ENCODE measurements at regions not wholly inside any gene's neighbourhood (a gene's known extent, or its start where the extent isn't known, plus 50 kb on each side); places are given as distances from the start of the nearest gene placed in this dataset.

GRCh38 chr14:89626233-89626806 is 209.3 kb upstream of the FOXN3 start:
- DNase-seq, result no peak

GRCh38 chr14:89625731-89626232 is 208.7 kb upstream of the FOXN3 start:
- no peak for DNase-seq

- DNase-seq, result no peak
Measured at GRCh38 chr14:89625244-89625713, 208.2 kb upstream of the FOXN3 start.

- DNase-seq, result no peak
Measured at GRCh38 chr14:89624500-89625156, 207.6 kb upstream of the FOXN3 start.

GRCh38 chr14:89621791-89622638 is 205.0 kb upstream of the FOXN3 start:
- DNase-seq, result no peak

- DNase-seq, result no peak
Measured at GRCh38 chr14:89621009-89621421, 204.0 kb upstream of the FOXN3 start.

GRCh38 chr14:89620436-89620835 is 203.4 kb upstream of the FOXN3 start:
- DNase-seq, result no peak

GRCh38 chr14:89619596-89619995 is 202.6 kb upstream of the FOXN3 start:
- DNase-seq, result no peak

- no peak for DNase-seq
Measured at GRCh38 chr14:89618811-89619551, 201.9 kb upstream of the FOXN3 start.

GRCh38 chr14:89618330-89618708 is 201.3 kb upstream of the FOXN3 start:
- no peak for DNase-seq

- DNase-seq, result no peak
Measured at GRCh38 chr14:89617481-89618329, 200.7 kb upstream of the FOXN3 start.

- DNase-seq, result no peak
Measured at GRCh38 chr14:89616852-89617341, 199.9 kb upstream of the FOXN3 start.

GRCh38 chr14:89616425-89616824 is 199.4 kb upstream of the FOXN3 start:
- no peak for DNase-seq

- no peak for DNase-seq
Measured at GRCh38 chr14:89615421-89615820, 198.4 kb upstream of the FOXN3 start.

- DNase-seq, result no peak
Measured at GRCh38 chr14:89614009-89614691, 197.1 kb upstream of the FOXN3 start.

GRCh38 chr14:89613260-89614008 is 196.4 kb upstream of the FOXN3 start:
- no peak for DNase-seq

- no peak for DNase-seq
Measured at GRCh38 chr14:89609500-89610100, 192.6 kb upstream of the FOXN3 start.

- no peak for DNase-seq
Measured at GRCh38 chr14:89607453-89607852, 190.4 kb upstream of the FOXN3 start.

GRCh38 chr14:89603938-89604480 is 187.0 kb upstream of the FOXN3 start:
- DNase-seq, result no peak
